GM18861 (cell line): ENCODE measurements at regions not wholly inside any gene's neighbourhood (a gene's known extent, or its start where the extent isn't known, plus 50 kb on each side); places are given as distances from the start of the nearest gene placed in this dataset.

Experiments
- ATAC-seq: cut with Tn5 transposase; IDR thresholded peaks from one replicate; pipeline ENCODE4 v1.9.1; 2021; ENCODE audit not compliant: unreplicated experiment

GRCh38 chr13:77384999-77385398 is 58.1 kb upstream of the MYCBP2 start:
- no peak for ATAC-seq

- no peak for ATAC-seq
Observed at GRCh38 chr13:77383097-77383496, 56.2 kb upstream of the MYCBP2 start.

GRCh38 chr13:77381059-77381458 is 54.2 kb upstream of the MYCBP2 start:
- ATAC-seq: no peak

- ATAC-seq: no peak
Observed at GRCh38 chr13:77379508-77379907, 52.6 kb upstream of the MYCBP2 start.

DNA sequence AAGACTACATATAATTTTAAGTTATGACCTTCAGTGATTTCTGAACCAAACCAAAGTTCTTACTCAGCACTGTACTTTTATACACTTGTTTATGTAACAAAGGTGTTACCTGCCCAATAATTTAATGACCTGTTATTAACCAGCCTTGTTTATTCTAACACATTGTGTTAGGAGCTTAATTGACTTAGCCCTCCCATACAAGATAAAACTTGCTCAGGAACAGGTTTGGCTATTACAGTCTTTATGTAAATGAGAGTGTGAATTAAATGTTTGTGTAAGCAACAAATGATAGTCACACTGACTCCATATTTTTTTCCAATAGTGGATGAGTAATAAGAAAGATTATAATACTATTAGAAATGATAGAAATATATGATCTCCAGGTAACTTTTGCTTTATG is 51.8 kb upstream of the MYCBP2 start:
- no peak for ATAC-seq

DNA sequence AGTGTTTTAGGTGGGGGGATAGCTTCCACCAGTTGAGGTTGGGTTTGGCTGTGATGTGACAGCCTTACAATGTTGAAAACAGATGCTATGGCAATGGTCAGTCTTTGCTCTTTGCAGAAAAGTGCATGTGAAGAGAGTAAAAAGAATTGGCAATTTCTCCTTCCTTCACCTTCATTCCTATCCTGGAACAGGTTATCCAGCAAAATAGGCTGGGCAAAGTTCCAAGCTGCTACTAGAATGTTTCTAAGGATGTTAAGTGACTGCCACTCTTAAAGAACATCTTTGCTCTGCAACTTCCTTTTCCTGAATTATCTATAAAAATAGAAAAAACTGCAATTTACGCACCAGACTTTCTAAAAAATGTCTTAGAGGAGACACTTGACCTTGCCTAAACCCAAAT is 50.1 kb upstream of the MYCBP2 start:
- ATAC-seq: no peak
